NB4 (cell line): ENCODE measurements at regions not wholly inside any gene's neighbourhood (a gene's known extent, or its start where the extent isn't known, plus 50 kb on each side); places are given as distances from the start of the nearest gene placed in this dataset.

Source experiments
- CTCF ChIP-seq: IDR thresholded peaks from one replicate; pipeline ENCODE4 v1.5.1; 2012; ENCODE audit warnings: low read depth, low read length
- MAX ChIP-seq: IDR thresholded peaks from 2 replicates; pipeline ENCODE4 v1.6.1; 2011; ENCODE audit warnings: low read depth, low read length
- POLR2A ChIP-seq: IDR thresholded peaks from 2 replicates; pipeline ENCODE4 v1.6.1; 2011; ENCODE audit warnings: mild to moderate bottlenecking; ENCODE audit not compliant: insufficient read length; ENCODE audit errors: extremely low read depth

GRCh38 chr1:198892065-198892464 lies 253.2 kb downstream of the PTPRC start:
- no peak for TF ChIP-seq CTCF
- peak; percentile 20 for TF ChIP-seq POLR2A
- TF ChIP-seq MAX, result no peak
